ENCODE measurements at regions not wholly inside any gene's neighbourhood (a gene's known extent, or its start where the extent isn't known, plus 50 kb on each side); places are given as distances from the start of the nearest gene placed in this dataset.

GRCh38 chr9:118569148-118569547 lies 800.1 kb downstream of the BRINP1 start:
- no peaks in the 10 kb centered on the region for H3K36me3 ChIP-seq (replicated peaks)
- no peaks in the 10 kb centered on the region for H3K27me3 ChIP-seq (replicated peaks)
- no peak for DNase-seq
- TF ChIP-seq CTCF (IDR thresholded peaks at IDR 0.05; ENCODE audit: low read depth, low read length, missing control alignments) = no peak
- in situ Hi-C loops (cut with HindIII; ENCODE audit: low pct_ligation_motif_present, low sequenced_read_pairs) = no loop called here
- H3K27ac ChIP-seq = no peak overlapping the region
- no peak overlapping the region for H3K4me3 ChIP-seq (ENCODE audit: low read depth, low read length)

DNA sequence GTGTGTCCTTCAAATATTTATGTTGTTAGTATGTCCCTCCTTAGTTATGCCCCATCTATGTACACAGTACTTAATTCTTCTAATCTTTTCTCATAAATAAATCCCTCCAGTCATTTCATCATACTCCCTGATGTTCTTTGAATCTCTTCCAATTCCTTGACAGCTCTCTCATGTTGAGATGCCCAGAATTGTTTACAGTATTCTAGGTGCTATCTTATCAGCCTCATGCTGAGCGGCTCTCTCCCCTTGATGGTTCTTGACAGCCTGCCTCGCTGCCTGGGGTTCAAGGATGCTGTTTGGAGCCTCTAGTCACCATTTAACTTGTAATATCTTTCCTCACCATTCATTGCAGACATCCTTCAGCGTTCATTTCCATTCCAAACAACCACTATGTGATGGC lies 799.2 kb downstream of the BRINP1 start:
- Histone ChIP-seq H3K4me3 (ENCODE audit: low read depth, low read length) (no peak overlapping the region), H3K36me3 (replicated peaks) (no peaks in the 10 kb centered on the region), H3K27ac (no peak overlapping the region), H3K27me3 (replicated peaks) (no peaks in the 10 kb centered on the region)
- in situ Hi-C loops (cut with HindIII; ENCODE audit: low pct_ligation_motif_present, low sequenced_read_pairs) = no loop called here
- DNase-seq = no peak
- TF ChIP-seq CTCF (IDR thresholded peaks at IDR 0.05; ENCODE audit: low read depth, low read length, missing control alignments) = no peak

- Histone ChIP-seq H3K4me3 (ENCODE audit: low read depth, low read length) (no peak overlapping the region), H3K27me3 (replicated peaks) (no peaks in the 10 kb centered on the region), H3K36me3 (replicated peaks) (no peaks in the 10 kb centered on the region), H3K27ac (peak overlapping the region; percentile 39)
- no peak for DNase-seq
- in situ Hi-C loops (cut with HindIII; ENCODE audit: low pct_ligation_motif_present, low sequenced_read_pairs) = no loop called here
- no peak for TF ChIP-seq CTCF (IDR thresholded peaks at IDR 0.05; ENCODE audit: low read depth, low read length, missing control alignments)
Observed at GRCh38 chr9:118575341-118576070, 793.7 kb downstream of the BRINP1 start.

GRCh38 chr9:118577121-118577520 lies 792.1 kb downstream of the BRINP1 start:
- Histone ChIP-seq H3K27me3 (replicated peaks) (no peaks in the 10 kb centered on the region), H3K4me3 (ENCODE audit: low read depth, low read length) (no peak overlapping the region), H3K36me3 (replicated peaks) (no peaks in the 10 kb centered on the region), H3K27ac (peak overlapping the region; percentile 83)
- DNase-seq = no peak
- in situ Hi-C loops (cut with HindIII; ENCODE audit: low pct_ligation_motif_present, low sequenced_read_pairs) = no loop called here
- no peak for TF ChIP-seq CTCF (IDR thresholded peaks at IDR 0.05; ENCODE audit: low read depth, low read length, missing control alignments)

- Histone ChIP-seq H3K27ac (peak overlapping the region; percentile 83), H3K27me3 (replicated peaks) (no peaks in the 10 kb centered on the region), H3K4me3 (ENCODE audit: low read depth, low read length) (no peak overlapping the region), H3K36me3 (replicated peaks) (no peaks in the 10 kb centered on the region)
- in situ Hi-C loops (cut with HindIII; ENCODE audit: low pct_ligation_motif_present, low sequenced_read_pairs) = no loop called here
- DNase-seq = peak; percentile 68
- TF ChIP-seq CTCF (IDR thresholded peaks at IDR 0.05; ENCODE audit: low read depth, low read length, missing control alignments) = no peak
Observed at GRCh38 chr9:118578467-118578866, 790.8 kb downstream of the BRINP1 start.

- TF ChIP-seq CTCF (IDR thresholded peaks at IDR 0.05; ENCODE audit: low read depth, low read length, missing control alignments) = no peak
- in situ Hi-C loops (cut with HindIII; ENCODE audit: low pct_ligation_motif_present, low sequenced_read_pairs) = no loop called here
Observed at GRCh38 chr9:118583414-118583813, 785.8 kb downstream of the BRINP1 start.

More at GRCh38 chr9:118583414-118583813, 785.8 kb downstream of the BRINP1 start:
- Histone ChIP-seq H3K27me3 (replicated peaks) (no peaks in the 10 kb centered on the region), H3K4me3 (ENCODE audit: low read depth, low read length) (no peak overlapping the region), H3K27ac (no peak overlapping the region), H3K36me3 (replicated peaks) (no peaks in the 10 kb centered on the region)
- no peak for DNase-seq
